IMR-90 (cell line): ENCODE measurements at regions not wholly inside any gene's neighbourhood (a gene's known extent, or its start where the extent isn't known, plus 50 kb on each side); places are given as distances from the start of the nearest gene placed in this dataset.

ENCODE experiments used
- ATAC-seq: fragments of 200-7000 bp; cut with Tn5 transposase; 2 replicates; pipeline ENCODE4 v1.9.1; 2020; ENCODE audit warnings: low read depth, mild to moderate bottlenecking, moderate library complexity
- BruUV-seq: library from RNA; stranded (reverse); fragments of 400-500 nt; replicated peaks from 2 replicates; lab custom pipeline; 2021; lab: Mats Ljungman, UMichigan
- CTCF ChIA-PET: fragments of 300-600 bp; formaldehyde crosslinking; extraction: SDS; loops from one replicate; lab custom pipeline; 2021; ENCODE audit warnings: antibody characterized with exemption; lab: Yijun Ruan, JAX
- POLR2A ChIA-PET: fragments of 300-600 bp; sonication (Branson Sonifier 250); formaldehyde crosslinking; loops from one replicate; lab custom pipeline; 2022; ENCODE audit warnings: antibody characterized with exemption; ENCODE audit not compliant: unreplicated experiment; lab: Charles Lee
- DNase-seq: peaks from one replicate; pipeline ENCODE4 v3.0.0; 2013
- H2AFZ ChIP-seq: replicated peaks from 2 replicates; pipeline ENCODE3; 2013; ENCODE audit warnings: low read length, mild to moderate bottlenecking; ENCODE audit not compliant: poor library complexity
- H2AK5ac ChIP-seq: 2 replicates; pipeline ENCODE4 v1.6.1; 2013; ENCODE audit warnings: low read depth, low read length, inconsistent platforms
- H2AK9ac ChIP-seq: replicated peaks from 2 replicates; pipeline ENCODE3; 2013; ENCODE audit warnings: mild to moderate bottlenecking, low read depth, low read length, moderate library complexity; ENCODE audit not compliant: poor library complexity
- H2BK120ac ChIP-seq: 2 replicates; pipeline ENCODE4 v1.6.1; 2013; ENCODE audit warnings: low read depth, low read length, inconsistent platforms
- H2BK15ac ChIP-seq: 3 replicates; pipeline ENCODE4 v1.6.1; 2013; ENCODE audit warnings: low read depth, low read length, inconsistent platforms
- H2BK20ac ChIP-seq: 2 replicates; pipeline ENCODE4 v1.6.1; 2013; ENCODE audit warnings: low read depth, mild to moderate bottlenecking, inconsistent platforms, low read length, moderate library complexity
- H2BK5ac ChIP-seq: 2 replicates; pipeline ENCODE4 v1.6.1; 2013; ENCODE audit warnings: mild to moderate bottlenecking, low read depth, low read length, inconsistent platforms; ENCODE audit not compliant: poor library complexity, severe bottlenecking
- H3K14ac ChIP-seq: replicated peaks from 2 replicates; pipeline ENCODE4 v1.6.1; 2013; ENCODE audit warnings: low read depth, low read length, inconsistent platforms
- H3K18ac ChIP-seq: 2 replicates; pipeline ENCODE4 v1.6.1; 2013; ENCODE audit warnings: low read depth, low read length, control low read depth
- H3K23ac ChIP-seq: 2 replicates; pipeline ENCODE4 v1.6.1; 2013; ENCODE audit warnings: low read depth, low read length, inconsistent platforms
- H3K27ac ChIP-seq: 2 replicates; pipeline ENCODE4 v1.5.1; 2013; ENCODE audit warnings: mild to moderate bottlenecking, control low read depth, low read length; ENCODE audit not compliant: insufficient read depth
- H3K27me3 ChIP-seq: 2 replicates; pipeline ENCODE4 v1.6.1; 2013; ENCODE audit warnings: low read length; ENCODE audit not compliant: control insufficient read depth, insufficient read depth
- H3K36me3 ChIP-seq: 2 replicates; pipeline ENCODE4 v1.6.1; 2013; ENCODE audit warnings: low read length, mixed read lengths; ENCODE audit not compliant: control insufficient read depth, insufficient read depth
- H3K4ac ChIP-seq: 2 replicates; pipeline ENCODE4 v1.6.1; 2013; ENCODE audit warnings: low read depth, low read length, inconsistent platforms
- H3K4me1 ChIP-seq: 2 replicates; pipeline ENCODE4 v1.6.1; 2013; ENCODE audit warnings: low read length, mixed read lengths; ENCODE audit not compliant: control insufficient read depth, insufficient read depth
- H3K4me2 ChIP-seq: 2 replicates; pipeline ENCODE4 v1.6.1; 2013; ENCODE audit warnings: low read depth, mild to moderate bottlenecking, control low read depth, low read length, moderate library complexity
- H3K4me3 ChIP-seq: 2 replicates; pipeline ENCODE4 v1.5.1; 2013; ENCODE audit warnings: low read depth, mild to moderate bottlenecking, control low read depth, low read length, moderate library complexity; ENCODE audit not compliant: insufficient read depth
- H3K56ac ChIP-seq: 2 replicates; pipeline ENCODE4 v1.6.1; 2013; ENCODE audit warnings: low read length, inconsistent platforms; ENCODE audit not compliant: insufficient read depth; ENCODE audit errors: extremely low read depth
- H3K79me1 ChIP-seq, 2 experiments: 2 replicates each; pipeline ENCODE4 v1.6.1; 2013; ENCODE audit warnings: low read length in 2 of 2, inconsistent platforms in 1 of 2, low read depth in 1 of 2
- H3K9ac ChIP-seq: 2 replicates; pipeline ENCODE4 v1.6.1; 2013; ENCODE audit warnings: low read depth, low read length, control low read depth
- H3K9me1 ChIP-seq: 2 replicates; pipeline ENCODE4 v1.6.1; 2013; ENCODE audit warnings: low read length, inconsistent platforms; ENCODE audit not compliant: insufficient read depth
- H3K9me3 ChIP-seq: 2 replicates; pipeline ENCODE4 v1.6.1; 2013; ENCODE audit warnings: low read length; ENCODE audit not compliant: control insufficient read depth, insufficient read depth
- H4K20me1 ChIP-seq: 2 replicates; pipeline ENCODE4 v1.6.1; 2013; ENCODE audit warnings: low read length, inconsistent platforms; ENCODE audit not compliant: insufficient read depth
- H4K5ac ChIP-seq: 2 replicates; pipeline ENCODE4 v1.6.1; 2013; ENCODE audit warnings: mild to moderate bottlenecking, low read depth, low read length, control low read depth
- H4K8ac ChIP-seq, 2 experiments: 2 replicates each; pipeline ENCODE4 v1.6.1; 2013; ENCODE audit warnings: low read depth in 2 of 2, low read length in 2 of 2, control low read depth in 1 of 2, inconsistent platforms in 1 of 2
- H4K91ac ChIP-seq: 2 replicates; pipeline ENCODE4 v1.6.1; 2013; ENCODE audit warnings: low read depth, low read length, inconsistent platforms; ENCODE audit not compliant: insufficient read depth
- BHLHE40 ChIP-seq: fragments of 150-350 bp; IDR thresholded peaks from 2 replicates; pipeline ENCODE4 v1.6.1; 2016; ENCODE audit warnings: mild to moderate bottlenecking, low read depth, low read length
- MXI1 ChIP-seq: IDR thresholded peaks from 2 replicates; pipeline ENCODE4 v1.6.1; 2012; ENCODE audit warnings: low read depth, mild to moderate bottlenecking, low read length, moderate library complexity, borderline replicate concordance
- WGBS, 2 experiments: methylation state at CpG; one replicate each; pipeline versions ENCODE4 v1.1.5 to v1.1.7; 2013; ENCODE audit warnings: missing lambda C conversion rate in 2 of 2; ENCODE audit not compliant: insufficient read length in 1 of 2; ENCODE audit errors: extremely low coverage in 2 of 2; 5-methylcytosine and 5-hydroxymethylcytosine counted together
- dilution Hi-C: fragments of 300-500 bp; cut with HindIII; formaldehyde crosslinking; loops from one replicate; pipeline ENCODE4 v1.14.3; 2018; ENCODE audit warnings: low sequenced_read_pairs; ENCODE audit not compliant: unreplicated experiment
- in situ Hi-C: fragments of 300-500 bp; cut with MboI; formaldehyde crosslinking; loops from 3 replicates; pipeline ENCODE4 v1.14.3; 2019; ENCODE audit warnings: low sequenced_read_pairs, inconsistent platforms, mixed read lengths
- intact Hi-C: fragments of 100-400 bp; cut with micrococcal nuclease; formaldehyde crosslinking; loops from 2 replicates; pipeline ENCODE4 v1.10.0; 2022

DNA sequence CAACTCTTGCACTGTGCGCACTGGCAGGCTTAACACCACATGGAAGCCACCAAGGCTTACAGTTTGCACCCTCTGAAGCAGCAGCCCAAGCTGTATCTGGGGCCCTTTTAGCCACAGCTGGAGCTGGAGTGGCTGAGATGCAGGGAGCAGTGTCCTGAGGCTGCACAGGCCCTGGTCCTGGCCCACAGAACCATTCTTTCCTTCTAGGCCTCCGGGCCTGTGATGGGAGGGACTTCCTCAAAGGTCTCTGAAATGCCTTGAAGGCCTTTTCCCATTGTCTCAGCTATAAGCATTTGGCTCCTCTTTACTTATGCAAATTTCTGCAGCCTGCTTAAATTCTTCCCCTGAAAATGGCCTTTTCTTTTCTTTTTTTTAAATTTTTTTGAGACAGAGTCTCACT is 104.4 kb upstream of the CPLX2 start:
- Histone ChIP-seq H4K20me1 (no peaks in the 10 kb centered on the region), H3K4ac (no peak overlapping the region), H3K9me1 (no peaks in the 10 kb centered on the region), H2BK15ac (no peak overlapping the region), H2BK120ac (no peak overlapping the region), H3K27me3 (no peaks in the 10 kb centered on the region), H2AK9ac (no peak overlapping the region), H2BK5ac (no peak overlapping the region), H4K8ac (no peak overlapping the region), H3K9me3 (no peaks in the 10 kb centered on the region), H3K4me1 (no peaks in the 10 kb centered on the region), H3K36me3 (no peaks in the 10 kb centered on the region), H3K4me3 (no peak overlapping the region), H4K91ac (no peak overlapping the region), H2AK5ac (no peak overlapping the region), H3K4me2 (no peak overlapping the region), H3K79me1 (no peaks in the 10 kb centered on the region), H2BK20ac (no peak overlapping the region), H3K18ac (no peak overlapping the region), H3K56ac (no peak overlapping the region), H3K14ac (no peak overlapping the region), H3K27ac (no peak overlapping the region), H3K23ac (no peak overlapping the region), H2AFZ (no peak overlapping the region), H4K5ac (no peak overlapping the region), H3K9ac (no peak overlapping the region)
- CTCF ChIA-PET = no interaction called here
- no CpG with 5 or more reads among the region's 2 CpGs for WGBS, 2 experiments
- dilution Hi-C loops = no loop called here
- in situ Hi-C loops = no loop called here
- intact Hi-C loops = no loop called here
- no TSS peak for BruUV-seq
- ATAC-seq (no peak), DNase-seq (no peak)
- POLR2A ChIA-PET = no interaction called here
- TF ChIP-seq BHLHE40 (no peak), MXI1 (no peak)
